ENCODE measurements at regions not wholly inside any gene's neighbourhood (a gene's known extent, or its start where the extent isn't known, plus 50 kb on each side); places are given as distances from the start of the nearest gene placed in this dataset.

DNA sequence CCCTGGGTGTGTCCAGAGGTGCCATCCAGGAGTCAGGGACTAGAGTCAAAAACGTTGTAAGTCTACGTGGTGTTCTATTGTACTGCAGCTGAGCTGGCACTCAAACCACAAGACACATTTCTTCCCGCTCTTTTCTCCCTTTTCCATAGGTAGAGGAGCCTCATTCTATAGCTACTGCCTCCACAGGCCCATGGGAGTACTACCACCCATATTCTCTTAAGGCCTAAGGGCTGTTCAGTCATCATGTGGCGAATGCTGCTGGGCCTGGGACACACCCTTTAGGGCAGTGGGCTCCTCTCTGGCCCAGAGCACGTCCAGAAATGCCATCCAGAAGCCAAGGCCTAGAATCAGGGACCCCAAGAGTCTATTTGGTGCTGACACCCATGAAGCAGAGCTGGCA is 1271.7 kb downstream of the CNTNAP5 start:
- Histone ChIP-seq H3K27me3 (no peaks in the 10 kb centered on the region), H3K4me3 (no peak overlapping the region), H3K27ac (no peak overlapping the region), H3K4me1 (ENCODE audit: insufficient read depth) (no peaks in the 10 kb centered on the region), H3K9me3 (no peaks in the 10 kb centered on the region), H3K36me3 (no peaks in the 10 kb centered on the region)
- no peak for DNase-seq
- TF ChIP-seq EP300 (IDR thresholded peaks at IDR 0.05) (no peak), POLR2A (IDR thresholded peaks at IDR 0.05) (no peak), CTCF (IDR thresholded peaks at IDR 0.05) (no peak)
- intact Hi-C loops (cut with DNase I) = no loop called here
- WGBS, 3 donors = 63 to 77% (median 76%) methylated on average over 5 of the region's 5 CpGs

- TF ChIP-seq EP300 (IDR thresholded peaks at IDR 0.05) (no peak), POLR2A (IDR thresholded peaks at IDR 0.05) (no peak), CTCF (IDR thresholded peaks at IDR 0.05) (no peak)
- intact Hi-C loops (cut with DNase I) = no loop called here
- 76 to 81% (median 77%) methylated on average over 6 of the region's 6 CpGs for WGBS, 3 donors
These were observed 1285.7 kb downstream of the CNTNAP5 start for GRCh38 chr2:125310657-125311364.

DNA sequence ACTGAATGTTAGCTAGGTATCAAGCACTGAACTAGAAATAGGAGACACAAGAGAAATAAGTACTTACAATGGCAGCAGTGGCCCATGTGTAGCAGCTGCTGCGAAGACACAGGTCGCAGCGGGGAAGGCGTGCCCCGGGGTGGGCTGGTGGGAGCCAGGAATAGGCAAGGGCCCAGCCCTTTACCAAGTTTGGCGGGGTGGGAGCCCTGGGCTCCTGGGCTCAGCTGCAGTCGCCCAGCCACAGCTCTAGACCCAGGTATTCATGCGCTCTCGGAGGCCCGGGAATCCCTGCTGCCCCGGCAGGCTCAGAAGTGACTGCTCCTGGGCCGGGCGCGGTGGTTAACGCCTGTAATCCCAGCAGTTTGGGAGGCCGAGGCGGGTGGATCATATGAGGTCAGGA is 1287.3 kb downstream of the CNTNAP5 start:
- no peaks in the 10 kb centered on the region for H3K9me3 ChIP-seq
- no peak for TF ChIP-seq EP300 (IDR thresholded peaks at IDR 0.05)
- no peak for TF ChIP-seq POLR2A (IDR thresholded peaks at IDR 0.05)
- TF ChIP-seq CTCF (IDR thresholded peaks at IDR 0.05) = no peak
- H3K27me3 ChIP-seq = no peaks in the 10 kb centered on the region
- no peaks in the 10 kb centered on the region for H3K4me1 ChIP-seq (ENCODE audit: insufficient read depth)
- WGBS, 3 donors = 90 to 96% (median 93%) methylated on average over 17 of the region's 17 CpGs
- no peak for DNase-seq
- H3K36me3 ChIP-seq = no peaks in the 10 kb centered on the region
- no peak overlapping the region for H3K27ac ChIP-seq
- intact Hi-C loops (cut with DNase I) = no loop called here
- H3K4me3 ChIP-seq = no peak overlapping the region

More at GRCh38 chr2:125310657-125311364, 1285.7 kb downstream of the CNTNAP5 start:
- Histone ChIP-seq H3K36me3 (no peaks in the 10 kb centered on the region), H3K9me3 (no peaks in the 10 kb centered on the region), H3K27ac (no peak overlapping the region), H3K27me3 (no peaks in the 10 kb centered on the region), H3K4me1 (ENCODE audit: insufficient read depth) (no peaks in the 10 kb centered on the region), H3K4me3 (no peak overlapping the region)
- no peak for DNase-seq

- DNase-seq = no peak
- intact Hi-C loops (cut with DNase I) = no loop called here
- no peaks in the 10 kb centered on the region for H3K9me3 ChIP-seq
- no peaks in the 10 kb centered on the region for H3K4me1 ChIP-seq (ENCODE audit: insufficient read depth)
- H3K4me3 ChIP-seq = no peak overlapping the region
- H3K27ac ChIP-seq = no peak overlapping the region
- no peaks in the 10 kb centered on the region for H3K36me3 ChIP-seq
- 63 to 94% (median 88%) methylated on average over 1 of the region's 1 CpG for WGBS, 3 donors
- H3K27me3 ChIP-seq = no peaks in the 10 kb centered on the region
- TF ChIP-seq POLR2A (IDR thresholded peaks at IDR 0.05) (no peak), CTCF (IDR thresholded peaks at IDR 0.05) (no peak), EP300 (IDR thresholded peaks at IDR 0.05) (no peak)
These were observed 1288.7 kb downstream of the CNTNAP5 start for GRCh38 chr2:125313806-125314205.
